SH-SY5Y (cell line): ENCODE measurements at regions not wholly inside any gene's neighbourhood (a gene's known extent, or its start where the extent isn't known, plus 50 kb on each side); places are given as distances from the start of the nearest gene placed in this dataset.

Experiments used
- GATA2 ChIP-seq: IDR thresholded peaks from 2 replicates; pipeline ENCODE4 v1.6.1; 2011; ENCODE audit warnings: mild to moderate bottlenecking, low read depth, low read length
- GATA3 ChIP-seq: IDR thresholded peaks from 2 replicates; pipeline ENCODE4 v1.6.1; 2011; ENCODE audit warnings: low read depth, mild to moderate bottlenecking, low read length, moderate library complexity

- TF ChIP-seq GATA3: no peak
- no peak for TF ChIP-seq GATA2
These were observed 258.8 kb upstream of the NCAM2 start for GRCh38 chr21:20739421-20739820.

GRCh38 chr21:20741445-20741844, 256.8 kb upstream of the NCAM2 start:
- TF ChIP-seq GATA2 (no peak), GATA3 (no peak)

DNA sequence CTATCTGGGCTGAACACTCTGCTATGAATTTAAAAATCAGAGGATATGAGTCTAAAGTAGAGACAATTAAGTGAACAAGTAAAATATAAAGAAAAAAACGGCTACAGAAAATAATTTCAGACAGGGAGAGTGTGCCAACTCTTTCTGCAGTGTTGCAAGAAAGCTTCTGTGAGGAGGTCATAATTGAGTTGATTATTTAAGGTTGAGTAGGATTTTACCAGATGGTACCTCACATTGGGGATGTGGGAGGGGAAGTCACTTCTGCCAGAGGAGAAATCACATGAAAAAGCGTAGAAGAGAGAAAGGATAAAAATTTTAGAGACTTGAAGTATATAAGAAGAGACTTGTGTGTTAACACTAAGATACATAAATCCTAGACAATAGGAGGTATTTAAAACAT, 238.0 kb upstream of the NCAM2 start:
- no peak for TF ChIP-seq GATA2
- no peak for TF ChIP-seq GATA3

GRCh38 chr21:20774737-20775136, 223.5 kb upstream of the NCAM2 start:
- TF ChIP-seq GATA3 (no peak), GATA2 (no peak)

DNA sequence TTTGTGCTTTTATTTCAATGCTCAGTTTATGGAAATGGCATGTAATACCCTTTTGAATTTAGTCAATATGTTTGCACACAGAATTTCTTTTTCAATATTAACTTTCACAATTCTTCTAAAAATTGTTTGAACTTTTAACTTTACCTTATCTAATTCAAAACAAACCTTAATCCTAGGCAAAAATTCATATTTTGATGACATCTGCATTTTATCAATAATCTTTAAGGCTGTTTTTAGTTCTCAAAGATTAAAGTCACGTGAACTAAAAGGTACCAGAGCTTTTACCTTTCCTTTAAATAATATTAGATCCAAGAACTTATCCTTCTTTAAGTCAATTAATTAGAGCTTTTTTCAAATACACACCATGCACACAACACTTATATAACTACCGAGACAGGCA, 218.9 kb upstream of the NCAM2 start:
- TF ChIP-seq GATA2: no peak
- TF ChIP-seq GATA3: no peak

- TF ChIP-seq GATA3: no peak
- TF ChIP-seq GATA2: no peak
These were observed 214.6 kb upstream of the NCAM2 start for GRCh38 chr21:20783611-20784010.

- TF ChIP-seq GATA3 (no peak), GATA2 (no peak)
These were observed 208.3 kb upstream of the NCAM2 start for GRCh38 chr21:20789729-20790500.

DNA sequence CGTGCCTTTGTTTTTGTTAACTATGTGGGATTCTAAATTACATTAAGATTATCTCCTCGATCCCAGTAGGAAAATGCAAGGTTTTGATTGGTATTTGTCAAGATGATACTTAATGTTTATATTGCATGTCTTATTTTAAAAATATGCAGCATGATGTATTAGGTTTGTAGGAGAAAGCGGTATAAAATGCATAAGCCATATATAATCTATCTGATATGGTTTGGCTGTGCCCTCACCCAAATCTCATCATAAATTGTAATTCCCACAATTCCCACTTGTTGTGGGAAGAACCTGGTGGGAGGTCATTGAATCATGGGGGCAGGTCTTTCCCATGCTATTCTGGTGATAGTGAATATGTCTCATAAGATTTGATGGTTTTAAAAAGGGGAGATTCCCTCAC, 198.1 kb upstream of the NCAM2 start:
- TF ChIP-seq GATA3 (no peak), GATA2 (no peak)

GRCh38 chr21:20802201-20802600, 196.0 kb upstream of the NCAM2 start:
- TF ChIP-seq GATA2: no peak
- no peak for TF ChIP-seq GATA3

- TF ChIP-seq GATA3 (no peak), GATA2 (no peak)
These were observed 195.5 kb upstream of the NCAM2 start for GRCh38 chr21:20802631-20803260.

DNA sequence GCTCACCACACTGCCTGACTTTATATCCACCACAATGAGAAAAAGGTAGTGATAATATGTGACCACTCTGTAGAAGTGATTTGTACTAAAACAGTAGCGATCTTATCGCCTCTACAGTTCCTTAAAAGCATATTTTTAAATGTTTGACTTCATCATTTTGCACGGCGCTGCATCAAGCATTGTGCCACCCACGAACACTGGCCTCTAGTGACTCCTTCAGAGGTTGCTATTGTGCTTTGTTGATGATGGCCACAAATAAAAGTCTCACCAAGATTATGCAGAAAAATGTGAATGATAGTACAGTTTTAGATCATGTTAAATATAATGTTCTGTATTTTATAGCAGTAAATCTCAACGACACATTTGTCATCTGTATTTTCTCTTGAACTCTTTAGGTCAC, 186.5 kb upstream of the NCAM2 start:
- no peak for TF ChIP-seq GATA3
- TF ChIP-seq GATA2: no peak

GRCh38 chr21:20814090-20814489, 184.1 kb upstream of the NCAM2 start:
- TF ChIP-seq GATA3 (no peak), GATA2 (no peak)

GRCh38 chr21:20822666-20823065, 175.5 kb upstream of the NCAM2 start:
- TF ChIP-seq GATA2 (no peak), GATA3 (no peak)

DNA sequence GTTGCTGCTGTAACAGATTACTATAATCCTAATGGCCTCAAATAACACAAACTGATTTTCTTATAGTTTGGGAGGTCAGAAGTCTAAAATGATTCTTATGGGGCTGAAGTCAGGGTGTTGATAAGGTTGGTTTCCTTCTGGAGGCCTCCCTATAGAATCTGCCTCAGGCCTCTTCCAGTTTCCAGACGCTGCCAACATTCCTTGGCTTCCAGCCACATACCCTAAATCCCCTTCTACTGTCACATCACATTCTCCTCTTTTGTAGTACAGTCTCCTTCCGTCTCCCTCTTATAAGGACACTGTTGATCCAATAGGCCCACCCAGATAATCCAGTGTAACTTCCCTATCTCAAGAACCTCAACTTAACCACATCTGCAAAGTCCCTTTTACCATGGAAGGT, 145.3 kb upstream of the NCAM2 start:
- TF ChIP-seq GATA2: no peak
- no peak for TF ChIP-seq GATA3

DNA sequence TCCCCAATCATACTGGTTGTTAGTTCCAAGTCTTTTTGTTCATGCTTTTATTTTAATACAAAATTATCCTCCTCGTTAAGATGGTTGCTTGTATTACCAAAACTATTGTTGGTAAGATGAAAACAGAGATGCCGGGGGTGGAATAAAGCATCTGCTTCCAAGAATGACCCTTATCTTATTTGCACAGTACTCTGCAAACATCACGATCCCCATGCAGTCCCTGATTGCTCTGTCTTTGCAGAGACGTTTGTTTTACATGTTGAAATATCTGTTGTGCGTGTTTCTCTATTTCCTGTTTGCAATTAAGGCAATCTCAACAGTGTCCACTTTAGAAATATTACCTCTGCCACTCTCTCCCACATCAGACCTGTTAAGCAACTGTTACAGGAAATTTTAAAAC, 141.3 kb upstream of the NCAM2 start:
- no peak for TF ChIP-seq GATA2
- no peak for TF ChIP-seq GATA3
